HG02852 (cell line): ENCODE measurements at regions not wholly inside any gene's neighbourhood (a gene's known extent, or its start where the extent isn't known, plus 50 kb on each side); places are given as distances from the start of the nearest gene placed in this dataset.
"Not testable (repeated sequence)": the region's sequence is repeated elsewhere in the genome, so short reads cannot be mapped to it uniquely, and the experiment has no call there.

Experiments used
- ATAC-seq: cut with Tn5 transposase; IDR thresholded peaks from one replicate; pipeline ENCODE4 v1.9.1; 2021; ENCODE audit warnings: mild to moderate bottlenecking, moderate library complexity; ENCODE audit not compliant: unreplicated experiment

GRCh38 chr2:83808878-83809277, 650.2 kb downstream of the SUCLG1 start:
- no peak for ATAC-seq

DNA sequence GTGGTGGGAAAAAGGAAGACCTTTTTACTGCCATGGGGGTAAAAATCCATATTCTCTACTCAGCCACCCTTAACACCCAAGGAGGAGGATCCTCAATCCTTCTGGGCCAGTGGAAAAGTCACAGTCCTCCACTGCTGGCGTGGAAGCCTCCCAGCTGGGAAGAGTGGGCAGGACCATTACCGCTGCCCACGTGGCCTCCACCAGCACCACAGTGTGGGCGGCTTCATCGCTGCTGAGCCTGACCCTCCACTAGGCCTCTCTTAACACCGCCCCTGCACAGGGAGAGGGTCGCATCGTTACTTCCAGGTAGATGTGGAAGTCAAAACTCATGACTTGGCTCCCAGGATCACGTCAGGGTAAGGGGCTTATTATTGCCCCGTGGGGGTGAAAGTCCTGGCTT, 656.5 kb downstream of the SUCLG1 start:
- ATAC-seq = no peak

DNA sequence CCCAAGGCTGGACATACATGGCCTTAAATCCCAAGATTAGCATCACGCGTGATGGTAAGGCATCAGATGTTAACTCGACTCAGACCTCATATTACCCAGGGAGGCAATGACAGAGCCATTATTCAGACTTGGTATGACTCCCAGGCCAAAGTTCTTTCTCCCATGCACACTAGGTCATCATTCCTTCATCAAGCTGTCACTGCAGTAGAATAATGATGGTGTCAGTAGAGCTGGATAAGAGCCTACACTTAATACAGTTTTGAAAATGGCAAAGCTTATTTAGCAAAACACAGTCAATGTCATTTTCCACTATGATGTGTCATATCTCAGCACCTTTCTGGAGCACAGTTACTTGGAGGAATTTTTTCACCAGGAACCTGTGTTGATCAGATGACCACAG, 663.3 kb downstream of the SUCLG1 start:
- no peak for ATAC-seq

GRCh38 chr2:83790467-83790866, 668.6 kb downstream of the SUCLG1 start:
- not testable (repeated sequence) for ATAC-seq

GRCh38 chr2:83789674-83790073, 669.4 kb downstream of the SUCLG1 start:
- not testable (repeated sequence) for ATAC-seq

- ATAC-seq = not testable (repeated sequence)
Measured at GRCh38 chr2:83788938-83789566, 670.0 kb downstream of the SUCLG1 start.

DNA sequence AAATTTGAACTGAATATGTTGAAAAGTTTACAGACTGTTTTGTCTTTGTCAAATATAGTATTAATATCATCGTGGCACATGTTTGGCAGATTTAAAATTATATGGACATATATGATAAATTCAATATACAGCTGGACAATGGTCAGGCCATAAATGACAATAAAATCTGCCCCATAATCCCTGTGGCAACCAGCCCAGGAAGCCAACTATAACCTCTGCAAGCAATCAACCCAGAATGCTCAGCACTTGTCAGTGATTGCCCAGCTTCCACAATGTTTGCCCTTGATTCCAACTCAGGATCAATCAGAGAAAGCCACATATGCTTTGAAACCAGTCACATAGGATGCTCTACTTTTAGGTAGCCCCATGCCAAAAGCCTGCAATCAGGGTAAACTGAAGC, 671.9 kb downstream of the SUCLG1 start:
- ATAC-seq = no peak

GRCh38 chr2:83786140-83786539, 672.9 kb downstream of the SUCLG1 start:
- ATAC-seq = no peak

DNA sequence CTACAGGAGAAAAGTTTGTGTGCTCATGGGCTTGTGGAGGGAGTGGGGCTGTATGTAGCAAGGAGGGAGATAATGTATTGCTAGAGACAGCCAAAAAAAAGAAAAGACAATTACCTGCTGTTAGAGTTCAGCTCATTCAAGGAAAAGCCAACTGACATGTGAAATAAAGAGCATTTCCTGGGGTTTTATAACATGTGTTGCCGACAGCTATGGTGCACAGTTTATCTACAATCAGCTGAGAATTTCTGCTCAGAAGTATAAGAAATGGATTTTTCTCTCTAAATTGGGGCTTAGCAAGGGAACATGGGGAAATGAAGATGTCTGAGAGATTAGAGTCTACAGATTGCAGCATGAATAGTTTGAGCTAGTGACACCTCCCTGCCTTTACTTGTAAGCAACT, 674.1 kb downstream of the SUCLG1 start:
- ATAC-seq = no peak

DNA sequence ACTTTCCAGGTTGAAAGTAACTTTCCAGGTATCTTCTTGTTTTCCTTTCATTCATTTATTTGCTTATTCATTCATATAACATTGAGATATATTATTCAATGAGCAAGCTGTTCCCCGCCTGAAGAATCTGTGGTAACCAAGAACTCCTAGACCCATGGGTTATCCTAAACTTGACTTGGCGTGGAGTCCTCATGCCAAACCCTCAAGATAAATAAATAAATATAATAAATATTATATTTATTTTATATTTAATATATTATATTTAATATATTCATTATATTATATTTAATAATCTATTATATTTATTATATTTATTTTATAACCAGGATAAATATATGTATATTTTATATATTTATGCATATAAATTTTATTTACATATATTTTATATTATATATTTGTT, 674.8 kb downstream of the SUCLG1 start:
- ATAC-seq = no peak

DNA sequence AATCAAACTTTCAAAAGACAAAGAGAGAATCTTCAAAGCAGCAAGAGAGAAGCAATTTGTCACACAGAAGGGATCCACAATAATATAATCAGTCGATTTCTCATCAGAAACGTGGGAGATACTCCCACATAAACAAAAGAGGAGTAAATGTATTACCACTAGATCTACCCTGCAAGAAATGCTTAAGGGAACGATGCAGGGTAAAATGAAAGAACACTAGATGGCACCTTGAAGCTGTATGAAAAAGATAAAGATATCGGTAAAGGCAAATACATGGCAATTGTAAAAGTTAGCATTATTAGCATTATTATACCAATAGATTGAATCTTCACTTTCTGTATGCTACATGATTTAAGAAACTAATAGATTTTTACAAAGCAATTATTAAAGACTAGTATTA, 677.0 kb downstream of the SUCLG1 start:
- ATAC-seq = no peak

GRCh38 chr2:83764447-83765005, 694.6 kb downstream of the SUCLG1 start:
- ATAC-seq = no peak

DNA sequence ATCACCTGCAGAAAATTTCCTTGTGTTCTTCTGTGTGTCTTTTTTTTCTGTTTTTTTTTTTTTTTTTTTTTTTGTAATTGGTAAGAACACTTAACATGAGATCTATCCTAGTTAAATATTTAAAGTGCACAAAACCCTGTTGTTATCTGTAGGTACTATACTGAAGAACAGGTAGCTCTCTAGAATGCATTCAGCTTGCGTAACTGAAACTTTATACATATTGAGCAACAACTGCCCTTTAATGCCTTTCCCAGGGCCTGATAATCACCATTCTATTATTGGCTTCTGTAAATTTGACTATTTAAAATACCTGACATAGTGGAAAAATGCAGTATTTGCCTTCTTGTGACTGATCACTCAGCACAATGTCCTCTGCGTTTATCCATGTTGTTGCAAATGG, 701.8 kb downstream of the SUCLG1 start:
- no peak for ATAC-seq

DNA sequence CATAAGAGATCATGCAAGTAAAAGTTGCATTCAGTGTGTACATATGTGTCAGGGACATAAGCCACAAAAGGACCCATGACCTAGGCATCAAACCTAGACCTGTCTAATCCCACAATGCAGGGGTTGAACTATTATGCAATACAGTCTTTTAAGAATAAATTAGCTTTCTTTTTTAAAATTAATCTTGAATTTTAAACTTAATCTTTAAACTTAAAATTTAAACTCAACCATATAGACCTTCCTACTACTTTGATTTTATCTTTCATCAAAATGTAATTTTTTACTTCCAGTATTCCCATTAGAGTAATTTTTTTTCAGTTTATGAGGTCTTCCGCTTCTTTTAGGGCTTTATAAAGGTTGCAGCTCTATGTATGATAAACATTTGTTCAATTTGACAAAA, 702.9 kb downstream of the SUCLG1 start:
- no peak for ATAC-seq

GRCh38 chr2:83747141-83747540, 711.9 kb downstream of the SUCLG1 start:
- no peak for ATAC-seq

- ATAC-seq = no peak
Measured at GRCh38 chr2:83744855-83745254, 714.2 kb downstream of the SUCLG1 start.

- ATAC-seq = no peak
Measured at GRCh38 chr2:83742117-83742782, 716.8 kb downstream of the SUCLG1 start.

- ATAC-seq = no peak
Measured at GRCh38 chr2:83730223-83730622, 728.9 kb downstream of the SUCLG1 start.

- no peak for ATAC-seq
Measured at GRCh38 chr2:83725735-83726134, 733.3 kb downstream of the SUCLG1 start.

DNA sequence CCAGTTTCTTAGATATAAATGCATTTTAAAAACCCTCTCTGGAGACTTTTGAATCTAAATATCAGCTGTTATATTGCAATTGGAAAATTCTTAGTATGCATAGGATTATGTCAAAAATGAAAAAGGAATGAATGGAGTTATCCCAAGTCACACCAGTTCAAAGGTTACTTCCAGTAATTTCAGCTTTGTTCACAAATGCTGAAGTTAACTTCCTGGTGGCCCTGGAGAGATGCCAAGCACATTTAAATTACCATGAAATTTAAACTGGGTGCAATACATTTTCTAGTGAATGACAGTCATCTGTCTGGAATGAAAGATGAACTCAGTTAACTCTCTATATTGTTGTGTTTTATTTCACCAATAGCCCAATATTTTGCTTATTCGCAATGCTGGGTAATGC, 753.9 kb downstream of the SUCLG1 start:
- no peak for ATAC-seq

- ATAC-seq = no peak
Measured at GRCh38 chr2:83703598-83703997, 755.5 kb downstream of the SUCLG1 start.

DNA sequence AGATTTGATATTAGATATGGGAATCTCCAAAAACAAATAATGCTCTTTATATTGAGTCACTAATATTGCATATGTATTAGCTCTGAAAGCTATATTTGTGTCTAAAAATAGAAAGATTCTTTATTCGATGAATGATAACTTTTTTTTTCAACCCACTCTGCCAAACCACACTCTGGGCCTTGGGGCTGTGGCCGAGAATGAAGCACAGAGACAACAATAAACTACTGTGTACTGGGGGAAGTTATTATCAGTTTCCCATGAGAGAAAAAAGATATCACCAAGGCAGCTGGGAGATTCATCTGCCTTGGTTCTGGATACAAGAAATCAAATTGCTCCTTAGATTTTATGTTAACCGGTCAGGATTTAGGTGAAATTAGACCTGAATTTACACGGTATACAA, 762.2 kb downstream of the SUCLG1 start:
- no peak for ATAC-seq

GRCh38 chr2:83695530-83695929, 763.5 kb downstream of the SUCLG1 start:
- no peak for ATAC-seq
